Fibroblast of mammary gland (primary cell): ENCODE measurements at regions not wholly inside any gene's neighbourhood (a gene's known extent, or its start where the extent isn't known, plus 50 kb on each side); places are given as distances from the start of the nearest gene placed in this dataset.

ENCODE experiments used
- DNase-seq: peaks from one replicate; pipeline ENCODE4 v3.0.0-alpha.2; 2010; ENCODE audit warnings: low read depth
- H3K4me3 ChIP-seq: 2 replicates; pipeline ENCODE4 v1.5.1; 2011; ENCODE audit warnings: low read depth, mild to moderate bottlenecking, low read length, moderate library complexity; ENCODE audit not compliant: control insufficient read depth
- CTCF ChIP-seq: conservative IDR thresholded peaks from 2 replicates; pipeline ENCODE4 v1.5.1; 2011; ENCODE audit warnings: low read depth, low read length, inconsistent platforms; ENCODE audit not compliant: control insufficient read depth, insufficient read depth

GRCh38 chr1:91153341-91153740 lies 131.5 kb upstream of the ZNF644 start:
- H3K4me3 ChIP-seq = no peak overlapping the region
- no peak for DNase-seq
- TF ChIP-seq CTCF = no peak

- no peak for TF ChIP-seq CTCF
- DNase-seq = no peak
- no peak overlapping the region for H3K4me3 ChIP-seq
These were observed 130.5 kb upstream of the ZNF644 start for GRCh38 chr1:91152331-91152730.

GRCh38 chr1:91151702-91152101 lies 129.9 kb upstream of the ZNF644 start:
- no peak for TF ChIP-seq CTCF
- no peak for DNase-seq
- no peak overlapping the region for H3K4me3 ChIP-seq

- H3K4me3 ChIP-seq = no peak overlapping the region
- DNase-seq = no peak
- no peak for TF ChIP-seq CTCF
These were observed 126.8 kb upstream of the ZNF644 start for GRCh38 chr1:91148641-91149069.

- DNase-seq = no peak
- TF ChIP-seq CTCF = no peak
- no peak overlapping the region for H3K4me3 ChIP-seq
These were observed 120.0 kb upstream of the ZNF644 start for GRCh38 chr1:91141858-91142257.

- H3K4me3 ChIP-seq = no peak overlapping the region
- DNase-seq = no peak
- TF ChIP-seq CTCF = no peak
These were observed 117.1 kb upstream of the ZNF644 start for GRCh38 chr1:91138959-91139358.

GRCh38 chr1:91137173-91137852 lies 115.5 kb upstream of the ZNF644 start:
- no peak overlapping the region for H3K4me3 ChIP-seq
- TF ChIP-seq CTCF = no peak
- DNase-seq = no peak
